Erythroblast (primary cell): ENCODE measurements at regions not wholly inside any gene's neighbourhood (a gene's known extent, or its start where the extent isn't known, plus 50 kb on each side); places are given as distances from the start of the nearest gene placed in this dataset.

Experiments
- GATA1 ChIP-seq: IDR thresholded peaks from 2 replicates; pipeline ENCODE4 v1.6.1; 2011; ENCODE audit warnings: low read depth, mild to moderate bottlenecking, control low read depth, low read length, moderate library complexity
- POLR2A ChIP-seq: IDR thresholded peaks from 2 replicates; pipeline ENCODE4 v1.6.1; 2011; ENCODE audit warnings: mild to moderate bottlenecking, low read length

GRCh38 chr14:106346534-106347290, 820.3 kb downstream of the TMEM121 start:
- no peak for TF ChIP-seq POLR2A
- no peak for TF ChIP-seq GATA1
